ENCODE measurements at regions not wholly inside any gene's neighbourhood (a gene's known extent, or its start where the extent isn't known, plus 50 kb on each side); places are given as distances from the start of the nearest gene placed in this dataset.
A peak's percentile ranks its signal among the peaks of the same experiment; 100 is the strongest.

DNA sequence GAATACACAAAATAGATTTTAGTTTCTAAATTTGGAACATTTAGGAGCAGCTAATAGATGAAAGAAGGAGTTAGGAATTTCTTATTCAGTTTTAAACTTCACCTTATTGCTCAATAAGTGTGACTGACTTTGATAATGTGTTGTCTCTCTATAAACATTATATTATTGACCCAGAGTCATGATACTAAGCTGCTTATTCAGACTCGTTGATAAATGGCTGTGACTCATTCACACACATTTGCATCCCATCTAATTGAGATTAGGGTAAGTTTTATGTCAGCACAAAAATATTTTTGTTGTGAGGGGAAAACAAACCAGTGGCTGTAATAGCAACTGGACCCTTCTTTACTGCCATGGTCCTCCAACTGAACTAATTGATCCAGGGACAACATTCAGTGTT lies 137.6 kb downstream of the GOLIM4 start:
- no peaks in the 10 kb centered on the region for H3K4me1 ChIP-seq (ENCODE audit: control insufficient read depth, insufficient read depth, low read length)
- H3K27me3 ChIP-seq (replicated peaks; ENCODE audit: control insufficient read depth, insufficient read depth, low read length): no peaks in the 10 kb centered on the region
- no peak for DNase-seq (ENCODE audit: low read depth)
- H3K9me3 ChIP-seq (ENCODE audit: control insufficient read depth, low read length): no peaks in the 10 kb centered on the region
- H3K36me3 ChIP-seq (ENCODE audit: control insufficient read depth, insufficient read depth, low read length, severe bottlenecking): no peaks in the 10 kb centered on the region
- H3K9ac ChIP-seq (ENCODE audit: low read length): no peak overlapping the region
- no peak overlapping the region for H3K4me3 ChIP-seq (ENCODE audit: low read length)

- no peak overlapping the region for H3K4me3 ChIP-seq (ENCODE audit: low read length)
- DNase-seq (ENCODE audit: low read depth): no peak
- H3K4me1 ChIP-seq (ENCODE audit: control insufficient read depth, insufficient read depth, low read length): no peaks in the 10 kb centered on the region
- no peaks in the 10 kb centered on the region for H3K9me3 ChIP-seq (ENCODE audit: control insufficient read depth, low read length)
- H3K36me3 ChIP-seq (ENCODE audit: control insufficient read depth, insufficient read depth, low read length, severe bottlenecking): no peaks in the 10 kb centered on the region
- H3K9ac ChIP-seq (ENCODE audit: low read length): no peak overlapping the region
- peaks cover 4% of the 10 kb centered on the region for H3K27me3 ChIP-seq (replicated peaks; ENCODE audit: control insufficient read depth, insufficient read depth, low read length)
Observed at GRCh38 chr3:167952969-167953368, 142.8 kb downstream of the GOLIM4 start.

GRCh38 chr3:167950212-167950611 lies 145.5 kb downstream of the GOLIM4 start:
- H3K27me3 ChIP-seq (replicated peaks; ENCODE audit: control insufficient read depth, insufficient read depth, low read length): peaks cover 4% of the 10 kb centered on the region
- no peak overlapping the region for H3K4me3 ChIP-seq (ENCODE audit: low read length)
- H3K9me3 ChIP-seq (ENCODE audit: control insufficient read depth, low read length): no peaks in the 10 kb centered on the region
- no peaks in the 10 kb centered on the region for H3K36me3 ChIP-seq (ENCODE audit: control insufficient read depth, insufficient read depth, low read length, severe bottlenecking)
- DNase-seq (ENCODE audit: low read depth): no peak
- H3K4me1 ChIP-seq (ENCODE audit: control insufficient read depth, insufficient read depth, low read length): no peaks in the 10 kb centered on the region
- no peak overlapping the region for H3K9ac ChIP-seq (ENCODE audit: low read length)

- peak; percentile 44 for DNase-seq (ENCODE audit: low read depth)
- H3K27me3 ChIP-seq (replicated peaks; ENCODE audit: control insufficient read depth, insufficient read depth, low read length): peaks cover 16% of the 10 kb centered on the region
- peaks cover 22% of the 10 kb centered on the region for H3K4me1 ChIP-seq (ENCODE audit: control insufficient read depth, insufficient read depth, low read length)
- H3K9ac ChIP-seq (ENCODE audit: low read length): no peak overlapping the region
- H3K9me3 ChIP-seq (ENCODE audit: control insufficient read depth, low read length): peaks cover 5% of the 10 kb centered on the region
- H3K4me3 ChIP-seq (ENCODE audit: low read length): peak overlapping the region; percentile 28
- H3K36me3 ChIP-seq (ENCODE audit: control insufficient read depth, insufficient read depth, low read length, severe bottlenecking): no peaks in the 10 kb centered on the region
Observed at GRCh38 chr3:167941234-167941995, 154.3 kb downstream of the GOLIM4 start.

GRCh38 chr3:167940241-167940640 lies 155.5 kb downstream of the GOLIM4 start:
- H3K9ac ChIP-seq (ENCODE audit: low read length): no peak overlapping the region
- no peak for DNase-seq (ENCODE audit: low read depth)
- H3K9me3 ChIP-seq (ENCODE audit: control insufficient read depth, low read length): peaks cover 5% of the 10 kb centered on the region
- no peaks in the 10 kb centered on the region for H3K36me3 ChIP-seq (ENCODE audit: control insufficient read depth, insufficient read depth, low read length, severe bottlenecking)
- H3K4me1 ChIP-seq (ENCODE audit: control insufficient read depth, insufficient read depth, low read length): peaks cover 22% of the 10 kb centered on the region
- no peak overlapping the region for H3K4me3 ChIP-seq (ENCODE audit: low read length)
- peaks cover 16% of the 10 kb centered on the region for H3K27me3 ChIP-seq (replicated peaks; ENCODE audit: control insufficient read depth, insufficient read depth, low read length)

- no peak for DNase-seq (ENCODE audit: low read depth)
- peaks cover 16% of the 10 kb centered on the region for H3K27me3 ChIP-seq (replicated peaks; ENCODE audit: control insufficient read depth, insufficient read depth, low read length)
- H3K9ac ChIP-seq (ENCODE audit: low read length): no peak overlapping the region
- H3K36me3 ChIP-seq (ENCODE audit: control insufficient read depth, insufficient read depth, low read length, severe bottlenecking): no peaks in the 10 kb centered on the region
- peaks cover 5% of the 10 kb centered on the region for H3K9me3 ChIP-seq (ENCODE audit: control insufficient read depth, low read length)
- H3K4me3 ChIP-seq (ENCODE audit: low read length): no peak overlapping the region
- peaks cover 22% of the 10 kb centered on the region for H3K4me1 ChIP-seq (ENCODE audit: control insufficient read depth, insufficient read depth, low read length)
Observed at GRCh38 chr3:167938516-167938915, 157.2 kb downstream of the GOLIM4 start.

GRCh38 chr3:167936019-167936418 lies 159.7 kb downstream of the GOLIM4 start:
- peaks cover 6% of the 10 kb centered on the region for H3K27me3 ChIP-seq (replicated peaks; ENCODE audit: control insufficient read depth, insufficient read depth, low read length)
- H3K4me1 ChIP-seq (ENCODE audit: control insufficient read depth, insufficient read depth, low read length): peaks cover 9% of the 10 kb centered on the region

GRCh38 chr3:167930453-167930852 lies 165.3 kb downstream of the GOLIM4 start:
- no peak for DNase-seq (ENCODE audit: low read depth)
- H3K4me1 ChIP-seq (ENCODE audit: control insufficient read depth, insufficient read depth, low read length): no peaks in the 10 kb centered on the region
- no peak overlapping the region for H3K9ac ChIP-seq (ENCODE audit: low read length)
- no peak overlapping the region for H3K4me3 ChIP-seq (ENCODE audit: low read length)
- H3K36me3 ChIP-seq (ENCODE audit: control insufficient read depth, insufficient read depth, low read length, severe bottlenecking): no peaks in the 10 kb centered on the region
- H3K27me3 ChIP-seq (replicated peaks; ENCODE audit: control insufficient read depth, insufficient read depth, low read length): no peaks in the 10 kb centered on the region
- H3K9me3 ChIP-seq (ENCODE audit: control insufficient read depth, low read length): no peaks in the 10 kb centered on the region

More at GRCh38 chr3:167936019-167936418, 159.7 kb downstream of the GOLIM4 start:
- no peak overlapping the region for H3K4me3 ChIP-seq (ENCODE audit: low read length)
- DNase-seq (ENCODE audit: low read depth): no peak
- no peaks in the 10 kb centered on the region for H3K36me3 ChIP-seq (ENCODE audit: control insufficient read depth, insufficient read depth, low read length, severe bottlenecking)
- H3K9ac ChIP-seq (ENCODE audit: low read length): no peak overlapping the region
- peaks cover 5% of the 10 kb centered on the region for H3K9me3 ChIP-seq (ENCODE audit: control insufficient read depth, low read length)

- Histone ChIP-seq H3K4me3 (ENCODE audit: low read length) (no peak overlapping the region), H3K36me3 (ENCODE audit: control insufficient read depth, insufficient read depth, low read length, severe bottlenecking) (no peaks in the 10 kb centered on the region), H3K27me3 (replicated peaks; ENCODE audit: control insufficient read depth, insufficient read depth, low read length) (no peaks in the 10 kb centered on the region), H3K9me3 (ENCODE audit: control insufficient read depth, low read length) (no peaks in the 10 kb centered on the region), H3K9ac (ENCODE audit: low read length) (no peak overlapping the region), H3K4me1 (ENCODE audit: control insufficient read depth, insufficient read depth, low read length) (no peaks in the 10 kb centered on the region)
- no peak for DNase-seq (ENCODE audit: low read depth)
Observed at GRCh38 chr3:167929968-167930367, 165.8 kb downstream of the GOLIM4 start.

GRCh38 chr3:167928381-167928780 lies 167.3 kb downstream of the GOLIM4 start:
- no peak for DNase-seq (ENCODE audit: low read depth)
- H3K4me1 ChIP-seq (ENCODE audit: control insufficient read depth, insufficient read depth, low read length): no peaks in the 10 kb centered on the region
- H3K9me3 ChIP-seq (ENCODE audit: control insufficient read depth, low read length): no peaks in the 10 kb centered on the region
- H3K36me3 ChIP-seq (ENCODE audit: control insufficient read depth, insufficient read depth, low read length, severe bottlenecking): no peaks in the 10 kb centered on the region
- H3K9ac ChIP-seq (ENCODE audit: low read length): no peak overlapping the region
- no peak overlapping the region for H3K4me3 ChIP-seq (ENCODE audit: low read length)
- H3K27me3 ChIP-seq (replicated peaks; ENCODE audit: control insufficient read depth, insufficient read depth, low read length): no peaks in the 10 kb centered on the region

GRCh38 chr3:167920747-167921146 lies 175.0 kb downstream of the GOLIM4 start:
- H3K4me1 ChIP-seq (ENCODE audit: control insufficient read depth, insufficient read depth, low read length): no peaks in the 10 kb centered on the region
- no peaks in the 10 kb centered on the region for H3K27me3 ChIP-seq (replicated peaks; ENCODE audit: control insufficient read depth, insufficient read depth, low read length)
- H3K9ac ChIP-seq (ENCODE audit: low read length): no peak overlapping the region
- DNase-seq (ENCODE audit: low read depth): no peak
- H3K36me3 ChIP-seq (ENCODE audit: control insufficient read depth, insufficient read depth, low read length, severe bottlenecking): no peaks in the 10 kb centered on the region
- H3K9me3 ChIP-seq (ENCODE audit: control insufficient read depth, low read length): no peaks in the 10 kb centered on the region
- no peak overlapping the region for H3K4me3 ChIP-seq (ENCODE audit: low read length)

DNA sequence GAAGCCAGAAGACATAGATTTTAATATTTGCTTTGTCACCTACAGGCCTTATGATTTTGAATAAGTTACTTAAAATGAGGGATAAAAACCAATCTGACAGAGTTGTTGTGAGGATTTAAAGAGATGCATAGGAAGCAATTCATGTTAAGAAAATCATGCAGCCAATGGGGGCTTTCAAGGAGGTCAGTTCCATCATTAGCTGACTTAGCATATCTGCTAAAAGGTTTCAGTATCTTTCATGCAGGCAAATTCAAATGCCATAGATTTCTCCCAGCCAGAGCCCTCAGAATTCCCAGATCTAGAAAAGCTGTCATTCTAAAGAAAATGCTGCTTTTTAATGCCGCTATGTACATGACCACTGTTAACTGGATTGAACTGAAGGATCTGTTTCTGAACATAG lies 176.1 kb downstream of the GOLIM4 start:
- Histone ChIP-seq H3K9ac (ENCODE audit: low read length) (no peak overlapping the region), H3K9me3 (ENCODE audit: control insufficient read depth, low read length) (no peaks in the 10 kb centered on the region), H3K27me3 (replicated peaks; ENCODE audit: control insufficient read depth, insufficient read depth, low read length) (no peaks in the 10 kb centered on the region), H3K4me1 (ENCODE audit: control insufficient read depth, insufficient read depth, low read length) (no peaks in the 10 kb centered on the region), H3K4me3 (ENCODE audit: low read length) (no peak overlapping the region), H3K36me3 (ENCODE audit: control insufficient read depth, insufficient read depth, low read length, severe bottlenecking) (no peaks in the 10 kb centered on the region)
- DNase-seq (ENCODE audit: low read depth): no peak
